ENCODE measurements at regions not wholly inside any gene's neighbourhood (a gene's known extent, or its start where the extent isn't known, plus 50 kb on each side); places are given as distances from the start of the nearest gene placed in this dataset.

DNA sequence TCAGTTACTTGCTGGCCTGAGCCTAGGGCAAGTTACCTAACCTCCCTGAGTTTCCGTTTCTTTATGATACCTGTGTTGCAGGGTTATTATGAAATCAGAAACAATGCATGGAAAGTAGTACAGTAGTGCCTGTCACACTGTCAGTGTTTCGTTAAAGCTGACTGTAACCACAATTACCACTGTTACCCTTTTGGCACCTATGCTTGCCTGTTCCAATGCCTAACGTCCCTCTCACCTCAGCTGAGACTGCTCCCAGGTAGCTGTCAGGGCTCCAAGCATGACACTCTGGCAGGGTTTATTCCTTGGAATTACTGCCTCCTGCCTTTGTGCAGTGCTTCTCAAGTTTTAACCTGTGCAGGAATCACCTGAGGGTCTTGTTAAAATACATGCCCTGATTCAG lies 135.2 kb upstream of the RBMS1 start:
- 71 to 73% methylated on average over 3 of the region's 3 CpGs for WGBS, 2 donors
- Histone ChIP-seq H3K4me1 (no peaks in the 10 kb centered on the region), H3K9me3 (peaks cover 0 to 1% (median 0%) of the 10 kb centered on the region in 4 donors), H3K27ac (no peak overlapping the region), H3K36me3 (no peaks in the 10 kb centered on the region), H3K4me3 (no peak overlapping the region), H3K27me3 (no peaks in the 10 kb centered on the region)
- intact Hi-C loops (cut with DNase I), result no loop called here
- no peak for TF ChIP-seq EP300 (IDR thresholded peaks at IDR 0.05)
- TF ChIP-seq POLR2AphosphoS5 (IDR thresholded peaks at IDR 0.05), result no peak
- TF ChIP-seq, protein P1, sequence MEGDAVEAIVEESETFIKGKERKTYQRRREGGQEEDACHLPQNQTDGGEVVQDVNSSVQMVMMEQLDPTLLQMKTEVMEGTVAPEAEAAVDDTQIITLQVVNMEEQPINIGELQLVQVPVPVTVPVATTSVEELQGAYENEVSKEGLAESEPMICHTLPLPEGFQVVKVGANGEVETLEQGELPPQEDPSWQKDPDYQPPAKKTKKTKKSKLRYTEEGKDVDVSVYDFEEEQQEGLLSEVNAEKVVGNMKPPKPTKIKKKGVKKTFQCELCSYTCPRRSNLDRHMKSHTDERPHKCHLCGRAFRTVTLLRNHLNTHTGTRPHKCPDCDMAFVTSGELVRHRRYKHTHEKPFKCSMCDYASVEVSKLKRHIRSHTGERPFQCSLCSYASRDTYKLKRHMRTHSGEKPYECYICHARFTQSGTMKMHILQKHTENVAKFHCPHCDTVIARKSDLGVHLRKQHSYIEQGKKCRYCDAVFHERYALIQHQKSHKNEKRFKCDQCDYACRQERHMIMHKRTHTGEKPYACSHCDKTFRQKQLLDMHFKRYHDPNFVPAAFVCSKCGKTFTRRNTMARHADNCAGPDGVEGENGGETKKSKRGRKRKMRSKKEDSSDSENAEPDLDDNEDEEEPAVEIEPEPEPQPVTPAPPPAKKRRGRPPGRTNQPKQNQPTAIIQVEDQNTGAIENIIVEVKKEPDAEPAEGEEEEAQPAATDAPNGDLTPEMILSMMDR (IDR thresholded peaks at IDR 0.05), result no peak
- TF ChIP-seq POLR2A (IDR thresholded peaks at IDR 0.05), result no peak
- DNase-seq, result no peak

DNA sequence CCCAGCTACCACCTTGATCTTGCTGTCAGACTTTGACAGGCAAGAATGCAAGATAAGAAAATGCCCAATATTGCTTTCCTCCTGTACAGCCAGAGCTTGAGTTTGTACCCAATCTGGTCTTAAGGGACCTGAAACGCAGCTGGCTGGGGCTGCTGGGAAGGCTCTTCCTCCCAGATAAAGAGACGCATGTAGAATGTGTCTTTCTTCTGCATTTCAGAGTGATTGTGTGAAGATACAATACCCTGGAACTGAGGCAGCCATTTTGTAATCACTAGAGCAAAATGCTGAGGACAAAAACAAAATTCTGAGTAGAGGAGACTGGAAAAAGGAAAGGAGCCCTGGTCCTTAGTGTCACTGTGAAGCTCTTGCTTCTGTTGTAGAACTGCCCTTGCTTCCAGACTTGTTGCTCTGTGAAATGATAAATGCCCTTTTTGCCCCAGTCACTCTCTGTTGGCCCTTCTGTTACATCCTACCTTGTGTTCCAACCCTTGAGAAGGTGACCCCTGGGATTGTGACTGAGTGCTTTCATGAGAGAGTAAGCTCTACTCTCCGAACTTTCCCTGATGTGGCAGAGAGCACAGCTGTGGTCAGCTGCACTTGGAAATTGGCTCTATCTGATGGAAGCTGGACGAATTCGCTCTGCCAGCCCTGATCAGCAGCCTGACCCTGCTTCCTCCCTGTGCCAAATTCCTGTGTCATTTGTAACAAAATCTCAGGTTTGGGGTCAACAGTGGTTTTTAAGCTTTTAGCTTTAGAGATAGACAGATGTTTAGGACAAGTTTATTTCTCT lies 137.4 kb upstream of the RBMS1 start:
- Histone ChIP-seq H3K4me1 (peaks cover 0 to 13% (median 9%) of the 10 kb centered on the region in 4 donors), H3K27me3 (no peaks in the 10 kb centered on the region), H3K9me3 (no peaks in the 10 kb centered on the region), H3K27ac (no peak overlapping the region), H3K4me3 (no peak overlapping the region), H3K36me3 (no peaks in the 10 kb centered on the region)
- no peak for DNase-seq
- intact Hi-C loops (cut with DNase I), result no loop called here
- 74 to 83% methylated on average over 5 of the region's 5 CpGs for WGBS, 2 donors
- TF ChIP-seq EP300 (IDR thresholded peaks at IDR 0.05) (no peak), POLR2AphosphoS5 (IDR thresholded peaks at IDR 0.05) (no peak), POLR2A (IDR thresholded peaks at IDR 0.05) (no peak)
- TF ChIP-seq, protein P1 (IDR thresholded peaks at IDR 0.05), result no peak

DNA sequence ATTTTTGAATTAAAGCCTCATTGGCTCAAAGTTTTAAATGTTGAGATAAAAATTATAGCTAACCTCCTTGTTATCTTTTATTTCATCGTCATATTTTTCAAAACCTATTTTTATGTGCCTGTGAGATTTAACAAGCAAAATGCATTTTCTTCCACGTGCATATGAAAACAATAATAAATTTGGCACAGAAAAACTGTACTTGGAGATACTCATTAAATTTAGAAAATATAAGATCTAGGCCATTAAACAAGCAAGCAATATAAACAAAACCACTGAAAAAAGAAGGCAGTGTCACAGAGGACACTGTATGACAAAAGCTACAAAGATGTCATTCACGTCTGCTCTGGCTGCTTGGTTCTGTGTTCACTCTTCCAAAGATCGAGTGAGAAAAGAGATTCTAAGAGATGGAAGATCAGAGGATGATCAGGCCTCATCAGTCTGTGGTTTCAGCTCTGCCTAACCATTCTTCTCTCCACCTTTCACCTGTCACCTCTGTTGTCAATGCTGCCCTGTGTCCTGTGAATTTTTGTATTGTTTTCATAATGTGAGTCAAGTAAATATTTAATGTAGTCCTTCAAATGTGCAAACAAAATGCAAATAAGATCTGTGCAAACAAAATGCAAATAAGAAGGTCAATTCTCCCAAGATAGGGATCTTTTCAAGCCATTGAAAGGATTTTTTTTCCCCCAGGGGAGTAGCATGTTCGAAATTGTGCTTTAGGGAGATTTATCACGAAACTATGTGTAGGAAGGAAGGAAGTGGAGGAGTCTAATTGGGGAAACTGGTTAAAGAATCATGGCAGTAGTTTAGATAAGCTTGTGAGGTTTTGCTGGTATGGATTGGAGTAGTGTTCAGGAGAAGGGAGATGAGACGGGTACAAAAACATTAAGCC lies 138.7 kb upstream of the RBMS1 start:
- Histone ChIP-seq H3K27me3 (no peaks in the 10 kb centered on the region), H3K36me3 (no peaks in the 10 kb centered on the region), H3K4me1 (peaks cover 0 to 13% (median 9%) of the 10 kb centered on the region in 4 donors), H3K4me3 (no peak overlapping the region), H3K9me3 (no peaks in the 10 kb centered on the region), H3K27ac (no peak overlapping the region)
- 57 to 65% methylated on average over 7 of the region's 7 CpGs for WGBS, 2 donors
- no peak for DNase-seq
- intact Hi-C loops (cut with DNase I), result no loop called here
- TF ChIP-seq POLR2AphosphoS5 (IDR thresholded peaks at IDR 0.05) (no peak), EP300 (IDR thresholded peaks at IDR 0.05) (no peak), POLR2A (IDR thresholded peaks at IDR 0.05) (no peak)
- TF ChIP-seq, protein P1 (IDR thresholded peaks at IDR 0.05), result no peak

DNA sequence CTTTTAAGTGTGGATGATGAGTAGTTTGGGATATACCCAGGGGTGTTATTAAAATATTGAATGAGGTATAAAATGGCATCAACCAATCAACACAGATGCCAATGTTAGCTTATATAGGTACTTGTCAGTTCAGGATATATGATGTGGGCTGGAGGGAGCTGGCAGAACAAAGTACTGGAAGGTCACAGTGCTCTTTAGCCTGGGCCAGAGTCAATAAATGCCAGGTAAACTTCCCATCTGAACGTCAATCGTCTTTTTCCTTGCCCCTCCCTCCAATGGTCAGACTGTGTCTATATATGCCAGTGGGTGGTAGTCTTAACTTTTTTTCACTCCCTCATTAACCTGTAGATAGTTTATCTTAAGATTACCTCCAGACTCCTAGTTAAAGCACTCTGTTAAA lies 140.8 kb upstream of the RBMS1 start:
- no peak overlapping the region for H3K4me3 ChIP-seq
- no peak for TF ChIP-seq POLR2A (IDR thresholded peaks at IDR 0.05)
- TF ChIP-seq POLR2AphosphoS5 (IDR thresholded peaks at IDR 0.05), result no peak
- no peak for TF ChIP-seq EP300 (IDR thresholded peaks at IDR 0.05)
- TF ChIP-seq, protein P1 (IDR thresholded peaks at IDR 0.05), result no peak
- H3K9me3 ChIP-seq, result peaks cover 0 to 11% (median under 1%) of the 10 kb centered on the region in 4 donors
- no peaks in the 10 kb centered on the region for H3K36me3 ChIP-seq
- WGBS, 2 donors, result 20 to 58% methylated on average over 2 of the region's 2 CpGs
- no peak for DNase-seq
- intact Hi-C loops (cut with DNase I), result no loop called here
- H3K27me3 ChIP-seq, result no peaks in the 10 kb centered on the region
- H3K27ac ChIP-seq, result no peak overlapping the region
- H3K4me1 ChIP-seq, result peaks cover 0 to 13% (median 9%) of the 10 kb centered on the region in 4 donors
